HG03442 (cell line): ENCODE measurements at regions not wholly inside any gene's neighbourhood (a gene's known extent, or its start where the extent isn't known, plus 50 kb on each side); places are given as distances from the start of the nearest gene placed in this dataset.
"Not testable (repeated sequence)": the region's sequence is repeated elsewhere in the genome, so short reads cannot be mapped to it uniquely, and the experiment has no call there.

Experiments
- ATAC-seq: cut with Tn5 transposase; IDR thresholded peaks from one replicate; pipeline ENCODE4 v1.9.1; 2021; ENCODE audit warnings: mild to moderate bottlenecking, moderate library complexity; ENCODE audit not compliant: unreplicated experiment

DNA sequence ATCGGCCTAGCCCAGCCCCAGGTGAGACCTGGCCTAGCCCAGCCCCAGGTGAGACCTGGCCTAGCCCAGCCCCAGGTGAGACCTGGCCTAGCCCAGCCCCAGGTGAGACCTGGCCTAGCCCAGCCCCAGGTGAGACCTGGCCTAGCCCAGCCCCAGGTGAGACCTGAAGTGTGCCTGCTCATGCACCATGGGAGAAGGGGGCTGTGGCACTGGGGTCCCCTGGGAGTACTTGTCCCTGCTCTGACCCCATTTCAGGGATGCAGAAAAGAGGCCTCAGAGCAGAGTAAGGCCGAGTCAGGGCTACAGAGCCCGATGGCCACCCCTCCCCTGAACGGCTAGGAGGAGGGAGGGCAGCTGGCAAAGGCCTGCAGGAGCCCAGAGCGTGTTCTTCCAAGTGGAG is 129.6 kb downstream of the CRYBB2 start:
- ATAC-seq, result not testable (repeated sequence)

- no peak for ATAC-seq
Measured at GRCh38 chr22:25350551-25350971, 131.1 kb downstream of the CRYBB2 start.

DNA sequence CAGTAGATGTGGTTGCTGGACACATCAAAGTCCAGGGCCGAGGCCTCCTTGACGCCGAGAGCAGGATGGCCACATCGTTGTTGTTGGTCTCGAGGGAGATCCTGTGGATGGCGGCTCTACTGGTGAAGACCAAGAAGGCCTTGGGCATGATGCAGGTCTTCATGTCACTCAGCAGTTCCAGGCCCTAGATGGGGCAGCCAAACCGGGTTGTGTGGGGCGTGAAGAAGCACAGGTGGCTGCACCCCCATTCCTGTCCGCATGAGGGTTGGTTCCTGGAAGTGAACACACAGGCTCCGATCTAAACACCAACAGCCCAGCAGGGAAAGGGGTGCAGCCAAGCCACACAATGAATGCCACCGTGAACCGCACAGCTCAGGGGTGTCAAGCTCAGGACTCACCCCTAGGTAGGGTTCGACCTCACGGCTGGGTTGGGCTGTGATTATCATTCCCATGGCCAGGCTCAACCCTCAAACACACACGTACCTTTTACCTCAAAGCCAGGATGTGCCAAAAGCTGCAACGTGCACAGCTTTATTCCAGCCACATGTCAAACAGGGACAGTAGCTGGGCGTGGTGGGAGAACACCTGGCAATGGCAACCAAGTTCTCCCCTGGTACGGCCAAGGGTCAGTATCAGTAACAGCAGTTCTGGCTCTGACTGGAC is 132.3 kb downstream of the CRYBB2 start:
- ATAC-seq, result no peak

DNA sequence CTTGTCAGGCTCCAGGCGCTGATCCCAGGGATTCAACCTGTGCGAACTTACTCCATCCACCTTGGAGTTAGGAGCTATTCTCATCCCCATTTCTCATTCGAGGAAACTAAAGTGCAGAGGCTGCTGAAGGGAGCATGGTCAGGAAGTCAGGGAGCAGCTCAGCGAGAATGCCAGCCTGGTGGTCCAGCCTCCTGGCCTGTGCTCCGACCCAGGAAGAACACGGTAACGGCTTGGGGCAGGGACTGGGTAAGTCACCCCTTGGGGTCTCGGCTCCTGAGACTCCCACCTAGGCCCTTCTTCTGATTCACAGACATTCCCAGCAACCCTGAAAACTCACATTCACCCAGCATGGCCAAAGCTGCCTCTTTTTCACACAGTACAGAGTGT is 132.8 kb downstream of the CRYBB2 start:
- no peak for ATAC-seq

- no peak for ATAC-seq
Measured at GRCh38 chr22:25353516-25354445, 134.3 kb downstream of the CRYBB2 start.

GRCh38 chr22:25354456-25354855 is 135.0 kb downstream of the CRYBB2 start:
- ATAC-seq, result no peak

DNA sequence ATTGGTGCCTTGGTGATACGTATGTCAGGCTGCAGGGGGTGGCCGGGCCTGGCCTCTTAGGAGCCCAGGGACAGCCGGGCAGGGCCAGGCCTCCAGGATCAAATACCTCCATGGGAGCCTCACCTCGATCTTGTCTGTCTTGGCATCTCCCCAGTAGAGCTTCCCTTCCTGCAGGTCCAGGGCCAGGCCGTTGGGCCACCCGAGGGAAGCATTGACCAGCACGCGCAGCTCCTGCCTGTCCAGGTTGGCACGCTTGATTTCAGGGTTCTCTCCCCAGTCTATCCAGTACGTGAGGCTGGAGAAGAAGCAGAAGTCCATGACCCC is 137.7 kb downstream of the CRYBB2 start:
- ATAC-seq, result no peak

DNA sequence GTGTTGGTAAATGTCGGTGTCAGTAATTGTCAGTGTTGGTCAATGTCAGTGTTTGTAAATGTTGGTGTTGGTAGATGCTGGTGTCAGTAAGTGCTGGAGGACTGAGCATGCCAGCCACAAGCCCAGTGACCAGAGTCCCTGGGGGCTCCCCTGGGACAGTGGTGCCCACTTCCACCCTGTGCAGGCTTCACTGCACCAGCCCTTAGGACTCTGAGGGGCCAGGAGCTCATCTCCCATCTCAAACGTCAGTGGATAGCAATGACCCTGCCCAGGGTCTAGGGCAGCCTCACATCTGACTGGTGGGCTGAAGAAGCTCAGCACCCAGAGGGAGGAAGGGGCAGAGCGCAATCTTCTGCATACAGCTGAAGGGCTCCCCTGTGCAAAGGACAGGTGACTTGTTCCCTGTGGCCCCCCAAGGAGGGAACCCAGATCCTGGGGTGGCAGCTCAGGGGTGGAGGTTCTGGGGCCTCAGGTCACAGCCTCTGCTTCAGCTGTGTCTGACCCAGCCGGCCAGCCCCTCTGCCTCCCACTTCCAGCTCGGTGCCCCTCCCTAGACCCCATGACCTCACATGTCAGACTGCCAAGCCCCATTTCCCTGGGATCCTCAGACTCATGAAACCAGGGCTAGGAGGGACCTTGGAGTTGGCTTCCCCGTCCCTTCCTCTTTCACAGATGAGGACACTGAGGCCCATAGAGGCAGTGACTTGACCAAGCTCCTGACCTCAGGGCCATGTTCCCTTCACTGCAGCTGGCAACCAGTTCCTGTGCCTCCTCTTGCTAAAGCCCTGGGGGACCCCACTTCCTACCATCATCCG is 138.4 kb downstream of the CRYBB2 start:
- ATAC-seq, result no peak

- no peak for ATAC-seq
Measured at GRCh38 chr22:25358421-25359170, 139.2 kb downstream of the CRYBB2 start.

DNA sequence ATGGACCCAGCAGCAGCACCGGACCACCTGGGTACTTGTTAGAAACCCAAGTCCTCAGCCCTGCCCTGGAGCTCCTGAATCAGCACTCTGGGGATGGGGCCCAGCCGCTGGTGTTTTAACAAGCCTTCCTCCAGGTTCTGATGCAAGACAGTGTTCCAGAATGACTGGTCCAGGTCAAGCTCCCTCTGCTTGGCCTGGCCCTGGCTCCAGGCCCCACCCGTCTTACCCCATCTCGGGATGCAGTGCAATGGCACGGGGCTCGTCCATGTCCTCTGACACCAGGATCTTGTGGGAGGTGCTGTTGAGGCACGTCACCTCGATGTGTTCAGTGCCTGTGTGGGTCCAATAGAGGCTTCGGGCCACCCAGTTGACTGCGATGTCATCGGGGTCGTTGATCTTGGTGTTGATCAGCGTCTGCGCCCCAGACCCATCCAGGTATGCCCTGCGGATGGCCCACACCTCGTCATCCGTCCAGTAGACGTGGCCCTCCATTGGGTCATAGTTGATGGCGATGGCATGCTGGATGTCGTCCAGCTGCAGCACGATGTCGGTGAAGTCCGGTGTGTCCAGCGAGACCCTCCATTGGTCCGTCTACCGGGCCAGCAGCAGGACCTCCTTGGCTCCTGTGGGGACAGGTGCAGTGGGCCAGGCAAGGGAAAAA is 140.3 kb downstream of the CRYBB2 start:
- ATAC-seq, result no peak

DNA sequence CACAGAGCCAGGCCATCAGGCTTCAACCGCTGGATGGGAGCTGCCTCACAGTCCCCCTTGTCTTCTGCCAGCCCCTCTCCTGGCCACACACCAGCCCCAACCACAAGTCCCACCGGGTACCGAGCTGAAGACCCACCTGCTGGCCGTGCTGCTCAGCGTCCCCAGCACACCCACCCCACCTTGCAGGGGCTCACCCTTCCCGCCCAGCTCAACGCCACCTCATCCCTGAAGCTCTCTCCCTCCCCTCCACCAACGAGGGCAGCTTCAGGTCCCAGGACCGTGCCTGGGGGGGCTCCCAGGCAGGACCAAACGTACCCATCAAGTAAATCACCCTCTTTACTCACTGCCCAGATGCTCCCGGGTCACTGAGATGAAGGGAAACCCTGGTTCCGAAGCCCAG is 141.0 kb downstream of the CRYBB2 start:
- ATAC-seq, result no peak

DNA sequence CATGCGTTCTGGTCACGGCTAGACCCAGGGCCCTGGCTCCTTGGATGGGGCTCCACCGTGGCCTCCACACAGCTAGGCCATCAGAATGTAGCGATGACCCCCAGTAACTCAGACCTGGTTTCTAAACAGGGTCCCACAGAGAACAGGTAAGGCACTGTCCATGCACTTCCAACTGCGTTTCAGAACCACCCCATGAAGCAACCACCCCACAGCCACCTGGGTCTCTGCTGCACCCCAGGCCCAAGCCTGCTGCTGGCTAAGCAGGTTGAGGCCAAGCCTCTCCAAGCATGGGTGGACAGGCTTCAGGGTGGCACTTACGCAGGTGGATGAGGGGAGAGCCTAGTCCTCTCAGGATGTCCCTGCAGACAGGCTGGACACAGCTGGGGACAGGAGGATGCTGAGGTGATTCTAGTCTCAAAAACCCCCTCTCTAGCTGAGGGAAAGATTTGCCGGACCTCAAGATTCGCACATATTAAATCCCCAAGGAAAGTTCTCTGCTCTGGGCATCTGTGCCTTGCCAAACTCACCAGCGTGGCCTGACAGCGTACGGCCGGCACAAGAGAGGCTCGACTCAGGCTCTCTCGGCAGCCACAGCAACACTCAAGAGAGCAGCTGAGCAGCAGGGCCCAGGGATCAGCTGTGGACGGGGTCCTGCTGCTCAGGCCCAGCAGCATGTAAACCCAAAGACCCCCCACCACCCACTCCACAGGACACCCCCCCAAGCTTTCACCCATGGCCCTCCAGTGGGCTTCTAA is 141.6 kb downstream of the CRYBB2 start:
- ATAC-seq, result no peak

GRCh38 chr22:25361899-25362214 is 142.4 kb downstream of the CRYBB2 start:
- no peak for ATAC-seq

- ATAC-seq, result peak; percentile 44
Measured at GRCh38 chr22:25362215-25362882, 142.9 kb downstream of the CRYBB2 start.

GRCh38 chr22:25362883-25363240 is 143.4 kb downstream of the CRYBB2 start:
- no peak for ATAC-seq

DNA sequence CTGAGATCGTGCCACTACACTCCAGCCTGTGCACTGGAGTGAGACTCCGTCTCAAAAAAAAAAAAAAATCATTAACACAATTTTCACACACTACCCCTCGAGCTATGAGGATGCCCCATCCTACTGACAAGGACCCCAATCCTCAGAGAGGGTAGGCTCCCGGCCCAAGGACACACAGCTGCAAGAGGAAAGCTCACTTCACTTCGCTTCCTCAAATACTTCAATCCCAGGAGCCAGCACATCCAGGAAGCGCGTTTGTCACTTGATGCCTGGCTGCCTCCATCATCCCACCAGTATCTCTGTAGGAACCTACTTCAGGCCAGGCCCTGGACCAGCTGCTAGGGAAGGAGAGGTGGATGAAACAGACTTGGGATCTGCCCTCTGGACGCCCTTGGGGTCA is 144.0 kb downstream of the CRYBB2 start:
- ATAC-seq, result no peak

DNA sequence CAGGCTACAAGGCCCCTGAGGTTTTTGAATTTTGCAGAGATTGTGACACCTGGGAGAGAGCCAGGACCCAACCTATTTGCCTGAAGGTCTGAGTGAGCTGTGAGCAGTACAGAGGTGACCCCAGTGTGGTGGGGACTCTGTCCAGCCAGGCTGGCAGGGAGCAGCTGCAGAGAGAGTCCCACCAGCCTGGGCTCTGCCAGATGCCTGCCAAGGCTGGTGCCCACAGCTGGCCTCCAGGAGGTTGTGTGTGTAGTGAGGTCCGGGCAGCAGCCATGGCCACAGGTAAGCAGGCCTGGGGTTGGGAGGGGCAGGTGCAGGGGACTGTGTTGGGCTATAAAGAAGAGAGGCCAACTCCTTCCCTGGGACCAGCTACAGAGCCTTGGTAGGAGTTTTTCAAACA is 144.8 kb downstream of the CRYBB2 start:
- ATAC-seq, result no peak

DNA sequence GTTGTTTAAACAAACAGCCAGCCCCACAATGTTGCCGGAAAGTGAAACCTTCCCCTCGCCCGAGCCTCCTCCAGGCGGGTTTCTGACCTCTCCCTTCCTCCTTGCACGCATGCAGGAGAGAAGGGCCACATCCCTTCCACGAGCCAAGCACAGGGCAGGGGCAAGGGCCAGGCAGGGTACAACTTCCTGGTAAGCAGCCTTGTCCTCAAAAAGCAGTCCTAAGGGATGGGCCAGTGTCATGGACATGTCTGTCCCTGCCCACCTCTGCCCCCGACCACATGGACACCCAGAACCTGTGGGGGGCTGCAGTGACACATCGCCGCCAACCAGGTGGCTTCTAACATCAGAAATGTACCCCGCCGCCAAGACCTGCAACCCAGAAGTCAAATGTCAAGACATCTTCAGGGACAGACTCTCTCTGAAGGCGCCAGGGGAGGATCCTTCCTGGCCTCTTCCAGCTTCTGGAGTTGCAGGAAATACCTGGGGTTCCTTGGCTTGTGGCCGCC is 145.3 kb downstream of the CRYBB2 start:
- ATAC-seq, result no peak
